ENCODE measurements at regions not wholly inside any gene's neighbourhood (a gene's known extent, or its start where the extent isn't known, plus 50 kb on each side); places are given as distances from the start of the nearest gene placed in this dataset.

GRCh38 chr1:223052462-223052861 lies 90.6 kb downstream of the TLR5 start:
- no peak overlapping the region for H3K4me3 ChIP-seq (ENCODE audit: low read depth, low read length)
- TF ChIP-seq CTCF (conservative IDR thresholded peaks at IDR 0.05; ENCODE audit: low read depth, low read length): no peak

GRCh38 chr1:223052931-223053330 lies 90.1 kb downstream of the TLR5 start:
- no peak for DNase-seq (ENCODE audit: low read depth)
- no peak overlapping the region for H3K4me3 ChIP-seq (ENCODE audit: low read depth, low read length)
- TF ChIP-seq CTCF (conservative IDR thresholded peaks at IDR 0.05; ENCODE audit: low read depth, low read length): no peak

More at GRCh38 chr1:223052462-223052861, 90.6 kb downstream of the TLR5 start:
- DNase-seq (ENCODE audit: low read depth): no peak

- no peak for DNase-seq (ENCODE audit: low read depth)
- no peak overlapping the region for H3K4me3 ChIP-seq (ENCODE audit: low read depth, low read length)
- no peak for TF ChIP-seq CTCF (conservative IDR thresholded peaks at IDR 0.05; ENCODE audit: low read depth, low read length)
Measured at GRCh38 chr1:223056802-223057201, 86.2 kb downstream of the TLR5 start.

GRCh38 chr1:223057569-223058093 lies 85.4 kb downstream of the TLR5 start:
- DNase-seq (ENCODE audit: low read depth): no peak
- H3K4me3 ChIP-seq (ENCODE audit: low read depth, low read length): no peak overlapping the region
- no peak for TF ChIP-seq CTCF (conservative IDR thresholded peaks at IDR 0.05; ENCODE audit: low read depth, low read length)
